H1 (cell line): ENCODE measurements at regions not wholly inside any gene's neighbourhood (a gene's known extent, or its start where the extent isn't known, plus 50 kb on each side); places are given as distances from the start of the nearest gene placed in this dataset.

Experiments
- CTCF ChIA-PET: fragments of 300-600 bp; sonication (Branson Sonifier 250); formaldehyde crosslinking; loops from one replicate; lab custom pipeline; 2021; ENCODE audit not compliant: partially characterized antibody; lab: Charles Lee
- POLR2A ChIA-PET: fragments of 300-600 bp; sonication (Branson Sonifier 250); formaldehyde crosslinking; loops from one replicate; lab custom pipeline; 2021; ENCODE audit warnings: inconsistent platforms; ENCODE audit not compliant: partially characterized antibody; lab: Charles Lee
- DNase-seq, 2 experiments: peaks; one replicate each; pipeline versions ENCODE4 v3.0.0 to v3.0.0-alpha.2; 2010 to 2022; ENCODE audit warnings: low spot score in 2 of 2, low read depth in 1 of 2, mixed read lengths in 1 of 2
- FAIRE-seq: peaks from 2 replicates; lab custom pipeline; 2011; peaks lifted over from hg19 to GRCh38; lab: Jason Lieb, UNC
- H2AFZ ChIP-seq: 2 replicates; pipeline ENCODE4 v1.8.1; 2012; ENCODE audit warnings: low read length, inconsistent platforms
- H2AK5ac ChIP-seq: 2 replicates; pipeline ENCODE4 v1.6.1; 2013; ENCODE audit warnings: low read depth, low read length
- H2BK120ac ChIP-seq: replicated peaks from 2 replicates; pipeline ENCODE3; 2013; ENCODE audit warnings: low read depth, low read length, inconsistent platforms
- H2BK12ac ChIP-seq: 2 replicates; pipeline ENCODE4 v1.6.1; 2013; ENCODE audit warnings: low read depth, low read length
- H2BK15ac ChIP-seq: 2 replicates; pipeline ENCODE4 v1.6.1; 2013; ENCODE audit warnings: low read length
- H2BK20ac ChIP-seq: 2 replicates; pipeline ENCODE4 v1.6.1; 2013; ENCODE audit warnings: low read length
- H2BK5ac ChIP-seq: 2 replicates; pipeline ENCODE4 v1.6.1; 2013; ENCODE audit warnings: low read depth, low read length
- H3K14ac ChIP-seq: 2 replicates; pipeline ENCODE4 v1.6.1; 2013; ENCODE audit warnings: inconsistent platforms; ENCODE audit not compliant: insufficient read length
- H3K18ac ChIP-seq: 2 replicates; pipeline ENCODE4 v1.6.1; 2013; ENCODE audit warnings: low read length; ENCODE audit errors: extremely low read depth
- H3K23ac ChIP-seq: 2 replicates; pipeline ENCODE4 v1.6.1; 2013; ENCODE audit warnings: inconsistent platforms; ENCODE audit not compliant: insufficient read length
- H3K23me2 ChIP-seq: 2 replicates; pipeline ENCODE4 v1.6.1; 2013; ENCODE audit warnings: low read depth, low read length
- H3K27ac ChIP-seq: 2 replicates; pipeline ENCODE4 v1.6.1; 2011; ENCODE audit warnings: low read depth, low read length, inconsistent platforms
- H3K27me3 ChIP-seq, 4 experiments: replicated peaks in 1 of 4; 1 replicate in 1 of 4; 2 replicates in 3 of 4; pipeline versions ENCODE4 v1.6.1 to v1.8.1; 2011 to 2013; ENCODE audit warnings: low read length in 3 of 4, mild to moderate bottlenecking in 3 of 4, inconsistent platforms in 2 of 4, mixed read lengths in 2 of 4, moderate library complexity in 1 of 4; ENCODE audit not compliant: control insufficient read depth in 3 of 4, insufficient read depth in 3 of 4; ENCODE audit errors: extremely low read depth in 1 of 4
- H3K36me3 ChIP-seq, 4 experiments: 2 replicates each; pipeline versions ENCODE4 v1.6.1 to v1.8.1; 2011 to 2013; ENCODE audit warnings: mild to moderate bottlenecking in 4 of 4, low read length in 3 of 4, moderate library complexity in 2 of 4, control low read depth in 1 of 4, inconsistent platforms in 1 of 4; ENCODE audit not compliant: insufficient read depth in 4 of 4, control insufficient read depth in 2 of 4
- H3K4ac ChIP-seq: replicated peaks from 2 replicates; pipeline ENCODE3; 2013; ENCODE audit warnings: low read length, low read depth, mixed read lengths, inconsistent platforms; ENCODE audit not compliant: insufficient read length
- H3K4me1 ChIP-seq, 4 experiments: replicated peaks in 1 of 4; 1 replicate in 1 of 4; 2 replicates in 3 of 4; pipeline versions ENCODE4 v1.6.1 to v1.8.1; 2011 to 2013; ENCODE audit warnings: low read length in 3 of 4, inconsistent platforms in 2 of 4, mixed read lengths in 1 of 4; ENCODE audit not compliant: insufficient read depth in 4 of 4, control insufficient read depth in 3 of 4
- H3K4me2 ChIP-seq, 2 experiments: 2 replicates each; pipeline versions ENCODE4 v1.6.1 to v1.8.1; 2011 to 2013; ENCODE audit warnings: low read depth in 2 of 2, low read length in 2 of 2, control low read depth in 1 of 2, inconsistent platforms in 1 of 2, mild to moderate bottlenecking in 1 of 2; ENCODE audit not compliant: insufficient read depth in 1 of 2
- H3K4me3 ChIP-seq, 4 experiments: fragments of 200-600, 300-600 bp in 1 of 4; sonication (generic), shearing (Covaris generic), sonication (Bioruptor Twin) in 1 of 4; 2 replicates each; pipeline versions ENCODE4 v1.5.1 to v1.8.1; 2011 to 2016; ENCODE audit warnings: low read length in 4 of 4, low read depth in 3 of 4, control low read depth in 2 of 4, inconsistent platforms in 2 of 4, mild to moderate bottlenecking in 2 of 4, mixed read lengths in 1 of 4, moderate library complexity in 1 of 4; ENCODE audit not compliant: insufficient read depth in 2 of 4; ENCODE audit errors: extremely low read depth in 1 of 4
- H3K56ac ChIP-seq: replicated peaks from 2 replicates; pipeline ENCODE3; 2013; ENCODE audit warnings: low read depth, mild to moderate bottlenecking, mixed read lengths, low read length, inconsistent platforms; ENCODE audit not compliant: insufficient read length
- H3K79me1 ChIP-seq: 2 replicates; pipeline ENCODE4 v1.6.1; 2013; ENCODE audit warnings: low read depth, low read length, control low read depth
- H3K79me2 ChIP-seq, 2 experiments: 2 replicates each; pipeline versions ENCODE4 v1.6.1 to v1.8.1; 2012 to 2013; ENCODE audit warnings: low read length in 2 of 2, mild to moderate bottlenecking in 2 of 2, inconsistent platforms in 1 of 2; ENCODE audit not compliant: insufficient read depth in 2 of 2, control insufficient read depth in 1 of 2
- H3K9ac ChIP-seq, 4 experiments: replicated peaks in 1 of 4; 1 replicate in 1 of 4; 2 replicates in 3 of 4; pipeline versions ENCODE4 v1.6.1 to v1.8.1; 2011 to 2013; ENCODE audit warnings: low read depth in 3 of 4, low read length in 3 of 4, control low read depth in 2 of 4, mild to moderate bottlenecking in 2 of 4, moderate library complexity in 2 of 4, inconsistent platforms in 1 of 4; ENCODE audit errors: extremely low read depth in 1 of 4
- H3K9me3 ChIP-seq, 2 experiments: 2 replicates each; pipeline versions ENCODE4 v1.6.1 to v1.8.1; 2012 to 2013; ENCODE audit warnings: mild to moderate bottlenecking in 2 of 2, moderate library complexity in 2 of 2, control low read depth in 1 of 2, inconsistent platforms in 1 of 2, low read depth in 1 of 2, low read length in 1 of 2, mixed read lengths in 1 of 2; ENCODE audit not compliant: insufficient read depth in 2 of 2
- H4K20me1 ChIP-seq, 2 experiments: replicated peaks in 1 of 2; 2 replicates each; pipeline versions ENCODE3 to v1.8.1; 2011 to 2013; ENCODE audit warnings: inconsistent platforms in 2 of 2, low read length in 2 of 2, mild to moderate bottlenecking in 1 of 2; ENCODE audit not compliant: insufficient read depth in 2 of 2, control insufficient read depth in 1 of 2
- H4K5ac ChIP-seq: 2 replicates; pipeline ENCODE4 v1.6.1; 2013; ENCODE audit warnings: low read length, low read depth, mixed read lengths, inconsistent platforms; ENCODE audit not compliant: insufficient read length
- H4K8ac ChIP-seq: 2 replicates; pipeline ENCODE4 v1.8.0; 2013; ENCODE audit warnings: mild to moderate bottlenecking, moderate library complexity, low read length, inconsistent platforms; ENCODE audit not compliant: insufficient read depth; ENCODE audit errors: extremely low read depth
- H4K91ac ChIP-seq: replicated peaks from 2 replicates; pipeline ENCODE3; 2013; ENCODE audit warnings: low read length, mixed read lengths, inconsistent platforms; ENCODE audit not compliant: insufficient read length
- ATF2 ChIP-seq: IDR thresholded peaks from 2 replicates; pipeline ENCODE4 v1.6.1; 2012; ENCODE audit warnings: low read length, inconsistent platforms
- EP300 ChIP-seq, 2 experiments: IDR thresholded peaks; 1 replicate in 1 of 2; 2 replicates in 1 of 2; pipeline ENCODE4 v1.6.1; 2011 to 2012; ENCODE audit warnings: low read depth in 2 of 2, low read length in 2 of 2, mild to moderate bottlenecking in 2 of 2, borderline replicate concordance in 1 of 2, inconsistent platforms in 1 of 2, moderate library complexity in 1 of 2
- GTF2F1 ChIP-seq: IDR thresholded peaks from 2 replicates; pipeline ENCODE4 v1.6.1; 2012; ENCODE audit warnings: low read depth, low read length, improper control_type of control experiment, borderline replicate concordance
- YY1 ChIP-seq: IDR thresholded peaks from 2 replicates; pipeline ENCODE4 v1.6.1; 2011; ENCODE audit warnings: low read depth, mild to moderate bottlenecking, low read length
- WGBS, 2 experiments: shearing (Covaris generic) in 1 of 2; methylation state at CpG; one replicate each; pipeline versions ENCODE4 v1.1.6 to v1.1.7; 2013 to 2015; ENCODE audit warnings: low lambda C conversion rate in 2 of 2, mixed read lengths in 2 of 2, inconsistent platforms in 1 of 2, low coverage in 1 of 2, missing lambda C conversion rate in 1 of 2; ENCODE audit not compliant: insufficient replicate concordance in 2 of 2, insufficient coverage in 1 of 2, insufficient read length in 1 of 2; ENCODE audit errors: extremely low coverage in 1 of 2, missing lambda C conversion rate in 1 of 2; 5-methylcytosine and 5-hydroxymethylcytosine counted together

GRCh38 chr4:178958725-178959440 is 1516.6 kb upstream of the AGA start:
- Histone ChIP-seq H2BK120ac (no peak overlapping the region), H3K4ac (no peak overlapping the region), H3K27me3 (no peaks in the 10 kb centered on the region), H3K4me3 (no peak overlapping the region), H3K9ac (no peak overlapping the region), H3K4me1 (no peaks in the 10 kb centered on the region), H2BK5ac (no peak overlapping the region), H3K9me3 (peaks cover 0 to 2% of the 10 kb centered on the region in 2 experiments; a peak in 1 of 4 replicates), H3K23me2 (peaks cover 1% of the 10 kb centered on the region; the same call in 1 of the 2 replicates), H3K4me2 (no peak overlapping the region), H4K5ac (no peak overlapping the region), H3K23ac (no peak overlapping the region), H3K79me2 (no peaks in the 10 kb centered on the region), H3K36me3 (no peaks in the 10 kb centered on the region), H2AK5ac (no peak overlapping the region), H2BK12ac (no peak overlapping the region), H3K79me1 (no peaks in the 10 kb centered on the region), H3K56ac (no peak overlapping the region), H3K27ac (no peak overlapping the region), H3K14ac (no peak overlapping the region), H3K18ac (no peak overlapping the region), H4K8ac (no peak overlapping the region), H2BK20ac (no peak overlapping the region), H2AFZ (no peak overlapping the region), H4K91ac (no peak overlapping the region), H4K20me1 (no peaks in the 10 kb centered on the region), H2BK15ac (no peak overlapping the region)
- WGBS, 2 experiments: 93% methylated on average over 4 of the region's 4 CpGs; no CpG with 5 or more reads in 1 of the 2 experiments
- DNase-seq (no peak), FAIRE-seq (no peak)
- CTCF ChIA-PET: interaction anchor here (1.1 kb wide), 1 partner anchor 21 kb away, joined by 3 read pairs; no protein-coding TSS in a partner anchor
- POLR2A ChIA-PET: no interaction called here
- TF ChIP-seq GTF2F1 (no peak), ATF2 (no peak), EP300 (IDR thresholded peaks at IDR 0.05; ENCODE audit: borderline replicate concordance in 1 of 2, low read depth in 2 of 2, low read length in 2 of 2) (no peak), YY1 (no peak)
